ENCODE measurements at regions not wholly inside any gene's neighbourhood (a gene's known extent, or its start where the extent isn't known, plus 50 kb on each side); places are given as distances from the start of the nearest gene placed in this dataset.

GRCh38 chr12:76241371-76241770 lies 106.8 kb downstream of the BBS10 start:
- H3F3A ChIP-seq (ENCODE audit: control insufficient read depth, insufficient read depth) = no peaks in the 10 kb centered on the region
- H3K4me2 ChIP-seq (ENCODE audit: low read length) = no peak overlapping the region
- H3K4me1 ChIP-seq (ENCODE audit: control insufficient read depth, low read length) = no peaks in the 10 kb centered on the region
- H3K4me3 ChIP-seq (ENCODE audit: low read length) = no peak overlapping the region
- no peak overlapping the region for H3K27ac ChIP-seq (ENCODE audit: low read depth, low read length)
- TF ChIP-seq CTCF (IDR thresholded peaks at IDR 0.05; ENCODE audit: low read depth, low read length, poor library complexity, severe bottlenecking) = no peak
- TF ChIP-seq EZH2phosphoT487 (IDR thresholded peaks at IDR 0.05; ENCODE audit: borderline replicate concordance, low read length) = no peak
- H3K36me3 ChIP-seq (ENCODE audit: control insufficient read depth, low read length) = no peaks in the 10 kb centered on the region
- H3K9me3 ChIP-seq (ENCODE audit: control insufficient read depth, insufficient read depth, low read length) = no peaks in the 10 kb centered on the region
- peaks cover under 1% of the 10 kb centered on the region; the same call in 1 of the 2 replicates for H3K27me3 ChIP-seq (ENCODE audit: control insufficient read depth, low read length)
- H3K9me2 ChIP-seq (replicated peaks; ENCODE audit: control insufficient read depth, low read length) = no peaks in the 10 kb centered on the region
- no peaks in the 10 kb centered on the region for H4K20me1 ChIP-seq (ENCODE audit: control insufficient read depth, insufficient read depth, low read depth, low read length)
- no peaks in the 10 kb centered on the region for H3K79me2 ChIP-seq (ENCODE audit: control insufficient read depth, low read length)

- H3K9me2 ChIP-seq (replicated peaks; ENCODE audit: control insufficient read depth, low read length) = no peaks in the 10 kb centered on the region
- no peaks in the 10 kb centered on the region for H3K79me2 ChIP-seq (ENCODE audit: control insufficient read depth, low read length)
- no peak overlapping the region for H3K4me3 ChIP-seq (ENCODE audit: low read length)
- no peak overlapping the region for H3K4me2 ChIP-seq (ENCODE audit: low read length)
- no peaks in the 10 kb centered on the region for H3K27me3 ChIP-seq (ENCODE audit: control insufficient read depth, low read length)
- no peaks in the 10 kb centered on the region for H3K36me3 ChIP-seq (ENCODE audit: control insufficient read depth, low read length)
- H4K20me1 ChIP-seq (ENCODE audit: control insufficient read depth, insufficient read depth, low read depth, low read length) = no peaks in the 10 kb centered on the region
- no peaks in the 10 kb centered on the region for H3K9me3 ChIP-seq (ENCODE audit: control insufficient read depth, insufficient read depth, low read length)
- H3F3A ChIP-seq (ENCODE audit: control insufficient read depth, insufficient read depth) = no peaks in the 10 kb centered on the region
- no peak for TF ChIP-seq CTCF (IDR thresholded peaks at IDR 0.05; ENCODE audit: low read depth, low read length, poor library complexity, severe bottlenecking)
- no peak for TF ChIP-seq EZH2phosphoT487 (IDR thresholded peaks at IDR 0.05; ENCODE audit: borderline replicate concordance, low read length)
- no peaks in the 10 kb centered on the region for H3K4me1 ChIP-seq (ENCODE audit: control insufficient read depth, low read length)
- H3K27ac ChIP-seq (ENCODE audit: low read depth, low read length) = no peak overlapping the region
These were observed 107.9 kb downstream of the BBS10 start for GRCh38 chr12:76240281-76240680.

- Histone ChIP-seq H3K9me3 (ENCODE audit: control insufficient read depth, insufficient read depth, low read length) (no peaks in the 10 kb centered on the region), H3K9me2 (replicated peaks; ENCODE audit: control insufficient read depth, low read length) (no peaks in the 10 kb centered on the region), H3K4me2 (ENCODE audit: low read length) (no peak overlapping the region), H3K79me2 (ENCODE audit: control insufficient read depth, low read length) (no peaks in the 10 kb centered on the region), H3K36me3 (ENCODE audit: control insufficient read depth, low read length) (no peaks in the 10 kb centered on the region), H3K4me1 (ENCODE audit: control insufficient read depth, low read length) (no peaks in the 10 kb centered on the region), H3F3A (ENCODE audit: control insufficient read depth, insufficient read depth) (no peaks in the 10 kb centered on the region), H4K20me1 (ENCODE audit: control insufficient read depth, insufficient read depth, low read depth, low read length) (no peaks in the 10 kb centered on the region), H3K27ac (ENCODE audit: low read depth, low read length) (no peak overlapping the region), H3K27me3 (ENCODE audit: control insufficient read depth, low read length) (no peaks in the 10 kb centered on the region), H3K4me3 (ENCODE audit: low read length) (no peak overlapping the region)
- TF ChIP-seq CTCF (IDR thresholded peaks at IDR 0.05; ENCODE audit: low read depth, low read length, poor library complexity, severe bottlenecking) (no peak), EZH2phosphoT487 (IDR thresholded peaks at IDR 0.05; ENCODE audit: borderline replicate concordance, low read length) (no peak)
These were observed 109.5 kb downstream of the BBS10 start for GRCh38 chr12:76238688-76239087.
